ENCODE measurements at regions not wholly inside any gene's neighbourhood (a gene's known extent, or its start where the extent isn't known, plus 50 kb on each side); places are given as distances from the start of the nearest gene placed in this dataset.

GRCh38 chr1:103911450-103911849 lies 161.8 kb downstream of the AMY1C start:
- H3K4me3 ChIP-seq (ENCODE audit: low read depth, low read length): no peak overlapping the region
- no peak for DNase-seq (ENCODE audit: low read depth, low spot score)
- no peak for TF ChIP-seq CTCF (IDR thresholded peaks at IDR 0.05; ENCODE audit: low read depth, low read length)
- in situ Hi-C loops (cut with HindIII; ENCODE audit: low sequenced_read_pairs): no loop called here

GRCh38 chr1:103917795-103918194 lies 168.1 kb downstream of the AMY1C start:
- in situ Hi-C loops (cut with HindIII; ENCODE audit: low sequenced_read_pairs): no loop called here
- no peak for DNase-seq (ENCODE audit: low read depth, low spot score)

GRCh38 chr1:103931891-103932290 lies 182.2 kb downstream of the AMY1C start:
- TF ChIP-seq CTCF (IDR thresholded peaks at IDR 0.05; ENCODE audit: low read depth, low read length): no peak
- no peak overlapping the region for H3K4me3 ChIP-seq (ENCODE audit: low read depth, low read length)
- in situ Hi-C loops (cut with HindIII; ENCODE audit: low sequenced_read_pairs): no loop called here
- DNase-seq (ENCODE audit: low read depth, low spot score): no peak

More at GRCh38 chr1:103917795-103918194, 168.1 kb downstream of the AMY1C start:
- H3K4me3 ChIP-seq (ENCODE audit: low read depth, low read length): no peak overlapping the region
- no peak for TF ChIP-seq CTCF (IDR thresholded peaks at IDR 0.05; ENCODE audit: low read depth, low read length)

- in situ Hi-C loops (cut with HindIII; ENCODE audit: low sequenced_read_pairs): no loop called here
- TF ChIP-seq CTCF (IDR thresholded peaks at IDR 0.05; ENCODE audit: low read depth, low read length): no peak
- no peak overlapping the region for H3K4me3 ChIP-seq (ENCODE audit: low read depth, low read length)
- no peak for DNase-seq (ENCODE audit: low read depth, low spot score)
Measured at GRCh38 chr1:103937763-103938357, 188.2 kb downstream of the AMY1C start.

- TF ChIP-seq CTCF (IDR thresholded peaks at IDR 0.05; ENCODE audit: low read depth, low read length): no peak
- H3K4me3 ChIP-seq (ENCODE audit: low read depth, low read length): no peak overlapping the region
- no peak for DNase-seq (ENCODE audit: low read depth, low spot score)
- in situ Hi-C loops (cut with HindIII; ENCODE audit: low sequenced_read_pairs): no loop called here
Measured at GRCh38 chr1:103941086-103941485, 191.4 kb downstream of the AMY1C start.

GRCh38 chr1:103942029-103942428 lies 192.3 kb downstream of the AMY1C start:
- no peak for TF ChIP-seq CTCF (IDR thresholded peaks at IDR 0.05; ENCODE audit: low read depth, low read length)
- H3K4me3 ChIP-seq (ENCODE audit: low read depth, low read length): no peak overlapping the region
- in situ Hi-C loops (cut with HindIII; ENCODE audit: low sequenced_read_pairs): no loop called here
- DNase-seq (ENCODE audit: low read depth, low spot score): no peak

Data from astrocyte of the spinal cord (primary cell).